DMS153 treated with DMSO at 0.1 percent for 48 hours (cell line): ENCODE measurements at regions not wholly inside any gene's neighbourhood (a gene's known extent, or its start where the extent isn't known, plus 50 kb on each side); places are given as distances from the start of the nearest gene placed in this dataset.

Source experiments
- DNase-seq: peaks from one replicate; lab custom pipeline; 2025; ENCODE audit not compliant: unreplicated experiment; lab: John Stamatoyannopoulos, UW

DNA sequence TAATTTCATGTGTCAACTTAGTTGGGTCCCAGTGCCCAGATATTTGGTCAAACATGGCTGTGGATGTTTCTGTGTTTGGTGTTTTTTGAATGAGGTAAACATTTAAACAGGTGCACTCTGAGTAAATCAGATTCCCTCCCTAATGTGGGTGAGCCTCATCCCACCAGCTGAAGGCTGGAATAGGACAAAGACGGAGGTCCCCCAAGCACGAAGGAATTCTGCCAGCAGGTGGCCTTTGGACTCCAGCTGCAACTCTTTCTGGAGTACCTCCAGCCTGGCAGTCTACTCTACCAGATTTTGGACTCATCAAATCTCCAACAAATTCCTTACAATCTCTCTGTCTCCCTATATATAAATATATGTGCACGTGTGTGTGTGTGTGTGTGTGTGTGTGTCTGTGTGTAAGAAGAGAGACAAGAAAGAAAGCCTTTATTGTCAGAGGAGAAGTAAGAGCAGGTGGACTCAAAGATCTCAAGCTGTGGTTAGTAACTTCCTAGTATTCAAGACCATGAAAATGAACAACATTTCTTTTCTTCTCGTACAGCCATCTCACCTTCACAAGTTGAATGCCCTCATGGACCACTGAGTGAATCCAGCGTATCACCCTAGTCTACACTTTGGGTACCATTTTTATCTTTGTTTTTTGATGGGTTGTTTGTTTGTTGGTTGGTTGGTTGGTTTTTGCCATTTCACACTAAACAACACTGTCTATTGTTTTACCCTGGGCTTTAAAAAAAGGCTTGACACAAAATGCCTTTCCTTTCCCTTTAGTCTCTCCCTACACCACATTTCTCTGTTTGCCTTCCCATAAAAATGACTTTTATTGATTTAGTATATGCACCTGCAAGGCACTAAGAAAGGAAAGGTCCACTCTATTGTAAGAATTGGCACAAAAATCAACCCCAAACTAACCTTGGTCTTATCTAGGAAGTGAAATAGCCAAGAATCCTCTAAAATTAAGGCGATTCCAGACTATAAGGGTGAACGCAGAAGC lies 118.7 kb downstream of the TENT4A start:
- DNase-seq = peak; percentile 48

- DNase-seq = no peak
Observed at GRCh38 chr5:6832994-6833393, 119.8 kb downstream of the TENT4A start.

- DNase-seq = no peak
Observed at GRCh38 chr5:6833406-6833805, 120.2 kb downstream of the TENT4A start.

DNA sequence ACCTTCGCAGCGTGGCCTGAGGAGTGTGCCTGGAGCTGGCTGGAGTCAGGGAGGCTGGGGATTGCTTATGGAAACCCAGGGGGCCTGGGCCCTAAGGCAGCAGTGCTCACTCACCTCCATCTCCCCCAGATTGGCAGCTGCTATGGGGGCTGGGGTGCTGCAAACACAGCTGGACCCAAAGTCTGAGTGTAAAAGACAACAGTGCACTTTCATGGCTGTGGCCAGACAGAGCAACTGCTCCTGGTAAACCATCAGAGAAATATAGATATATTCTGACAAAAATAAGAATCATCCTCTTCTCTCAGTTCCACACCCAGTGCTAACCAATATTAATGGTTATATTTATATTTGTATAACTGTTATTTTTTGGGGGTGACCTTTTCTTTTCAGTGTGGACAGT lies 123.9 kb downstream of the TENT4A start:
- DNase-seq = no peak

GRCh38 chr5:6837519-6838110 lies 124.4 kb downstream of the TENT4A start:
- DNase-seq = no peak

GRCh38 chr5:6838736-6839135 lies 125.5 kb downstream of the TENT4A start:
- DNase-seq = no peak

DNA sequence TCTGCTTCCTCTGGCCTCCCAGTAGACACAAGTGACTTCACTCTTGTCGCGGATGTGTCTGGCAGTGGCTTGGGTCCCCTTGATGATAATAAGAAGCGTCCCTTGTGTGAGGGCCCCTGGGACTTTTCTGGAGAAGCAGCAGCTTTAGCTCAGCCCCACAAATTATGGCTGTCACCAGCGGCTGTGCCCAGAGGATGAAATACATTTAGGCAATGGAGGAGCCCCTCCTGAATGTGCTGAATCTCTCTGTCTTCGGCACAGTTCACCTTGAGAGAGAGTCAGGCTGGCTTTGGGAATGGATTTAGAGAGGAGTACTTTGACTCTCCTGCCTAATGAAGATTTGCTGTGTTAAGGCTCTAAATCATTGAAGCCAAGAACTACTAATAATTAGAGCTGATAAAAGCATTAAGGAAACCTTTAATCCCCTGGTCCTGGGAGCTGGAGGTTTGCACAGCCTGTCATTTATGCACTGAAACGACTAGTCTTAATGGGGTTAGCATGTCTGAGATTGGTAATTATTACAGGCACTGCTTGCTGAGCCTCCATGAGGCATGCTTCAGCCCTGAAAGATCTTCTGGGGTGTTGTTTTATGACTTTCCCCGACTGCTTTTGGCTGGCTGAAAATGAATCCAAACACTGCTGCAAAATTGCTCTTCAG lies 127.0 kb downstream of the TENT4A start:
- DNase-seq = no peak

DNA sequence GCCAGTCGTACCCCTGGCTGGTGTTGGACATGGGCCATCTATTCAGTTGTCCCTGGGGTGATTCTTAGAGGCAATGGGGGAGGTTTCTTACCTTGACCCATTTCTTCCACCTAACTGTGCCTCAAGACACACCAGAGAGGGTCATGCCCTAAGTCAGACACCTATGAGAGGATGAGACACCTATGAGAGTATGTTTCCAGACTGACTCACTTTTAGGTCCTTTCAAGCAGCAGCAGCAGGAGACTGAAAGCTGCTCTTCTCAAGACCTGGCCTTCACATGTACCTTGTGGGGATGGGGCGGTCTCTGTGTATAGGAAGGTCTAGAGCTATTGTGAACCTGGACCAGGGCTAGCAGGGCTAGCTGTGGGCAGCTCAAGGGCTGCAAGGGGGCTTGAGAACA lies 130.1 kb downstream of the TENT4A start:
- no peak for DNase-seq

DNA sequence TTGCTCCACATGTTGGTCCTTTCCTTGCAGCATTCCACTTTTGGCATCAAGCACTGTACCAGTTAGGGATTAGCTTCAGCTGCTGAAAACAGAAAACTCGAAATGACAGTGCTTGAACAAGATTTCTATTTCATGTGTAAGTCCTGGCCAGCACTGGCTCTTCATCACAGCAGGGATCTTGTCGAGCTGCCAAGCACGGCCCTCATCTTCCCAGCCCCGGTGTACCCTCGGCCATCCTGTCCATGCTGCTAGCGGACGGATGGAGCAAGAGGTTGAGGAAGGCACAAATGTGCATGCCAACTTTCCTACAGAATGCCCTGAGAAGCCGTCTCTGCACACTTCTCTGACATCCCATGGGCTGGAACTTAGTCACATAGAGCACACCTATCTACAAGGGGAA lies 130.6 kb downstream of the TENT4A start:
- DNase-seq = no peak

GRCh38 chr5:6845856-6846255 lies 132.6 kb downstream of the TENT4A start:
- DNase-seq = no peak

- no peak for DNase-seq
Observed at GRCh38 chr5:6847870-6848269, 134.6 kb downstream of the TENT4A start.

DNA sequence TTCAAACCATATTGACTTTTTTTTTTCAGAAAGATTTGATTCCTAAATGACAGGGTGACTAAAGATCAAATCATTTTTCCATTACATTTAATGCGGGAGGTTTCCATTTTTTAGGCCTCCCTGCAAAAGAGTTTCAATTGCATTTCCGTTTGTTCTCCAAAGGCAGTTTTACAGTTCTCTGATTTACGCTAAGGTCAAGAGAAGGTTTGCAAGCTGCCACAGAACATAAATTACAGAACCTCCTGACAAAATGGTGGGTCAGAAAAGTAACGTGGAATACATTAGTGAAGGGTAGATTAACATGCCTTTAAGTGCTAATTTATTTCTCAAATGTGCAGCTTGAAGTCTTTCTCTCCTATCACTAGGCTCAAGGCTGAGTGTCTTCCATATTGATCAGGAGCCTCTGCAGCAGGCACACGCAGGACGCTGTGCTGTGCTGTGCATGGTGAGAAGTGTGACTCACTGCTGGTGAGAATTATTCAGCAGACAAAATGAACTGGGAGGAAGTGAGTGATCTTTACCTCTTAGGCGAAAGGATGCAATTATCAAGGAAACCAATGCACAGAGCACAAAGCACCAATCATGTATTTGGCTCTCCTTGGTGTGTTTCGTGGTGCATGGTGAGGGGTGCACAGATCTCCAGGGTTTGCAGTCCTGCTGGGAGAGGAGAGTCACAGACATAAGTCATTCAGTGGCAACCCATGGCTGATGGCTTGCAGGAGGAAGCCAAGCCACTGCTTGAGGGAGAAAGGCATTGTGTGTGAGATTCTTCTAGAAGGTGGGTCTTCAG lies 136.3 kb downstream of the TENT4A start:
- DNase-seq = no peak

GRCh38 chr5:6850106-6850432 lies 136.8 kb downstream of the TENT4A start:
- no peak for DNase-seq

DNA sequence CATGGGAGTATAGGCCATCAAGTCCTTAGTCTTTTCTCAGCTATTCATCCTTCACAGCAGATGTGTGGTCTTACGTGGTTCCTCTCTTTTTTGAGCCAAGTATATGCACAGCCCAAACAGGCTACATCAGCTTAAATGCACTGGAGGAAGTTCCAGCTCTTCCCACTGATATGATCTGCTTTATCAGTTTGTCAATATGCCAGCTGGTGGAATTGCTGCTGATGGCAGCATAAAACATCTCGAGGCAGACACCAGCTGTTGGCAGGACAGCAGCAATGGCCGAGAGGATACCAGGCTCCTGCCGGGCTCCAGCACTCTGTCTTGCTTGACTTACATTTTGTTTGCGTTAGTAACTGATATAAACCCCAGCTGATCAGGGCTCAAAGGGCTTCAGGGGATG lies 143.4 kb downstream of the TENT4A start:
- peak; percentile 53 for DNase-seq

DNA sequence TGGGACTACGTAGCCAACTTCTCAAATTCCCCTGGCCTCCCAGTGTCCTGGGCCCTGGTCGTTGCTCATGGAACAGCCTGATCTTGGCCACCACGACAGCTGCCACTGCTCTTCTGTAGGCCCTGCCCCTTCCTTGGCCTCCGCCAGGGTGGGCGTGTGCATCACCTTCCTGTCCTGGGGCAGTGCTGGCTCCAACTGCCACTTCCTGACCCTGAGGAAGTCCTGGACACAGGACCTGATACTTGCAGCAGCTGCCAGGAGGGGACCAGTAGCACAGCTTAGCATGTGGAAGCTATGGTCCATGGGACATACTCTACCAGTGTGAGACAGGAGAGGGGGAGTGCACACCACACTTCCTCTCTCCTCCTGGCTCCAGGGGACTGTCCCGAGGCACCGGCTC lies 145.2 kb downstream of the TENT4A start:
- DNase-seq = no peak

GRCh38 chr5:6859023-6859422 lies 145.8 kb downstream of the TENT4A start:
- no peak for DNase-seq

- DNase-seq = no peak
Observed at GRCh38 chr5:6859951-6860638, 146.9 kb downstream of the TENT4A start.

GRCh38 chr5:6861036-6861435 lies 147.8 kb downstream of the TENT4A start:
- no peak for DNase-seq

GRCh38 chr5:6861667-6862066 lies 148.4 kb downstream of the TENT4A start:
- no peak for DNase-seq

DNA sequence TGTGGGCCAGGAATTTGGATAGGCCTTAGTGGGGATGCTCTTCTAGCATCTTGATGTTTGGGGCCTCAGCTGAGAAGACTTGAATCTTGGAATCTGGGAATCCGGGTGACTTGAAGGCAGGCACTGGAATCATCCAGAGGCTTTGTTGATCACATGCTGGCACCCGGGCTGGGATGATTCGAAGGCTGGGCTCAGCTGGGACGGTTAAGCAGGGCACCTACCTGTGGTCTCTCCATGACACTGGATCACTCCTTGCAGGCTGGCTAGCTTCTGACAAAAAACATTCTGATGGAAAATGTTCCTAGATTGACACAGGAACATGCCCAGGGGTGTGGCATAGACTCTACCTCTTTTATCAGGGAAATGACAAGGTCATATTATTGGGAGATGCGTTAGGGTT lies 149.1 kb downstream of the TENT4A start:
- no peak for DNase-seq

GRCh38 chr5:6867712-6868111 lies 154.5 kb downstream of the TENT4A start:
- DNase-seq = no peak
